IMR-90 (cell line): ENCODE measurements at regions not wholly inside any gene's neighbourhood (a gene's known extent, or its start where the extent isn't known, plus 50 kb on each side); places are given as distances from the start of the nearest gene placed in this dataset.

ENCODE experiments used
- ATAC-seq: fragments of 200-7000 bp; cut with Tn5 transposase; 2 replicates; pipeline ENCODE4 v1.9.1; 2020; ENCODE audit warnings: low read depth, mild to moderate bottlenecking, moderate library complexity
- BruUV-seq: library from RNA; stranded (reverse); fragments of 400-500 nt; replicated peaks from 2 replicates; lab custom pipeline; 2021; lab: Mats Ljungman, UMichigan
- CTCF ChIA-PET: fragments of 300-600 bp; formaldehyde crosslinking; extraction: SDS; loops from one replicate; lab custom pipeline; 2021; ENCODE audit warnings: antibody characterized with exemption; lab: Yijun Ruan, JAX
- POLR2A ChIA-PET: fragments of 300-600 bp; sonication (Branson Sonifier 250); formaldehyde crosslinking; loops from one replicate; lab custom pipeline; 2022; ENCODE audit warnings: antibody characterized with exemption; ENCODE audit not compliant: unreplicated experiment; lab: Charles Lee
- DNase-seq: peaks from one replicate; pipeline ENCODE4 v3.0.0; 2013
- H2AFZ ChIP-seq: replicated peaks from 2 replicates; pipeline ENCODE3; 2013; ENCODE audit warnings: low read length, mild to moderate bottlenecking; ENCODE audit not compliant: poor library complexity
- H2AK5ac ChIP-seq: 2 replicates; pipeline ENCODE4 v1.6.1; 2013; ENCODE audit warnings: low read depth, low read length, inconsistent platforms
- H2AK9ac ChIP-seq: replicated peaks from 2 replicates; pipeline ENCODE3; 2013; ENCODE audit warnings: mild to moderate bottlenecking, low read depth, low read length, moderate library complexity; ENCODE audit not compliant: poor library complexity
- H2BK120ac ChIP-seq: 2 replicates; pipeline ENCODE4 v1.6.1; 2013; ENCODE audit warnings: low read depth, low read length, inconsistent platforms
- H2BK15ac ChIP-seq: 3 replicates; pipeline ENCODE4 v1.6.1; 2013; ENCODE audit warnings: low read depth, low read length, inconsistent platforms
- H2BK20ac ChIP-seq: 2 replicates; pipeline ENCODE4 v1.6.1; 2013; ENCODE audit warnings: low read depth, mild to moderate bottlenecking, inconsistent platforms, low read length, moderate library complexity
- H2BK5ac ChIP-seq: 2 replicates; pipeline ENCODE4 v1.6.1; 2013; ENCODE audit warnings: mild to moderate bottlenecking, low read depth, low read length, inconsistent platforms; ENCODE audit not compliant: poor library complexity, severe bottlenecking
- H3K14ac ChIP-seq: replicated peaks from 2 replicates; pipeline ENCODE4 v1.6.1; 2013; ENCODE audit warnings: low read depth, low read length, inconsistent platforms
- H3K18ac ChIP-seq: 2 replicates; pipeline ENCODE4 v1.6.1; 2013; ENCODE audit warnings: low read depth, low read length, control low read depth
- H3K23ac ChIP-seq: 2 replicates; pipeline ENCODE4 v1.6.1; 2013; ENCODE audit warnings: low read depth, low read length, inconsistent platforms
- H3K27ac ChIP-seq: 2 replicates; pipeline ENCODE4 v1.5.1; 2013; ENCODE audit warnings: mild to moderate bottlenecking, control low read depth, low read length; ENCODE audit not compliant: insufficient read depth
- H3K27me3 ChIP-seq: 2 replicates; pipeline ENCODE4 v1.6.1; 2013; ENCODE audit warnings: low read length; ENCODE audit not compliant: control insufficient read depth, insufficient read depth
- H3K36me3 ChIP-seq: 2 replicates; pipeline ENCODE4 v1.6.1; 2013; ENCODE audit warnings: low read length, mixed read lengths; ENCODE audit not compliant: control insufficient read depth, insufficient read depth
- H3K4ac ChIP-seq: 2 replicates; pipeline ENCODE4 v1.6.1; 2013; ENCODE audit warnings: low read depth, low read length, inconsistent platforms
- H3K4me1 ChIP-seq: 2 replicates; pipeline ENCODE4 v1.6.1; 2013; ENCODE audit warnings: low read length, mixed read lengths; ENCODE audit not compliant: control insufficient read depth, insufficient read depth
- H3K4me2 ChIP-seq: 2 replicates; pipeline ENCODE4 v1.6.1; 2013; ENCODE audit warnings: low read depth, mild to moderate bottlenecking, control low read depth, low read length, moderate library complexity
- H3K4me3 ChIP-seq: 2 replicates; pipeline ENCODE4 v1.5.1; 2013; ENCODE audit warnings: low read depth, mild to moderate bottlenecking, control low read depth, low read length, moderate library complexity; ENCODE audit not compliant: insufficient read depth
- H3K56ac ChIP-seq: 2 replicates; pipeline ENCODE4 v1.6.1; 2013; ENCODE audit warnings: low read length, inconsistent platforms; ENCODE audit not compliant: insufficient read depth; ENCODE audit errors: extremely low read depth
- H3K79me1 ChIP-seq, 2 experiments: 2 replicates each; pipeline ENCODE4 v1.6.1; 2013; ENCODE audit warnings: low read length in 2 of 2, inconsistent platforms in 1 of 2, low read depth in 1 of 2
- H3K9ac ChIP-seq: 2 replicates; pipeline ENCODE4 v1.6.1; 2013; ENCODE audit warnings: low read depth, low read length, control low read depth
- H3K9me1 ChIP-seq: 2 replicates; pipeline ENCODE4 v1.6.1; 2013; ENCODE audit warnings: low read length, inconsistent platforms; ENCODE audit not compliant: insufficient read depth
- H3K9me3 ChIP-seq: 2 replicates; pipeline ENCODE4 v1.6.1; 2013; ENCODE audit warnings: low read length; ENCODE audit not compliant: control insufficient read depth, insufficient read depth
- H4K20me1 ChIP-seq: 2 replicates; pipeline ENCODE4 v1.6.1; 2013; ENCODE audit warnings: low read length, inconsistent platforms; ENCODE audit not compliant: insufficient read depth
- H4K5ac ChIP-seq: 2 replicates; pipeline ENCODE4 v1.6.1; 2013; ENCODE audit warnings: mild to moderate bottlenecking, low read depth, low read length, control low read depth
- H4K8ac ChIP-seq, 2 experiments: 2 replicates each; pipeline ENCODE4 v1.6.1; 2013; ENCODE audit warnings: low read depth in 2 of 2, low read length in 2 of 2, control low read depth in 1 of 2, inconsistent platforms in 1 of 2
- H4K91ac ChIP-seq: 2 replicates; pipeline ENCODE4 v1.6.1; 2013; ENCODE audit warnings: low read depth, low read length, inconsistent platforms; ENCODE audit not compliant: insufficient read depth
- BHLHE40 ChIP-seq: fragments of 150-350 bp; IDR thresholded peaks from 2 replicates; pipeline ENCODE4 v1.6.1; 2016; ENCODE audit warnings: mild to moderate bottlenecking, low read depth, low read length
- CEBPB ChIP-seq: IDR thresholded peaks from 2 replicates; pipeline ENCODE4 v1.6.1; 2012; ENCODE audit warnings: low read depth, low read length, improper control_type of control experiment
- CHD1 ChIP-seq: IDR thresholded peaks from 2 replicates; pipeline ENCODE4 v1.6.1; 2012; ENCODE audit warnings: low read depth, low read length, improper control_type of control experiment
- CTCF ChIP-seq: conservative IDR thresholded peaks from 2 replicates; pipeline ENCODE4 v1.5.1; 2012; ENCODE audit warnings: mild to moderate bottlenecking, low read depth, low read length, improper control_type of control experiment
- ELK1 ChIP-seq: fragments of 150-350 bp; IDR thresholded peaks from 2 replicates; pipeline ENCODE4 v1.6.1; 2016; ENCODE audit warnings: low read depth, mild to moderate bottlenecking, low read length, moderate library complexity, borderline replicate concordance
- FOS ChIP-seq: fragments of 150-350 bp; IDR thresholded peaks from 2 replicates; pipeline ENCODE4 v1.6.1; 2016; ENCODE audit warnings: low read depth, low read length
- MAFK ChIP-seq: IDR thresholded peaks from 2 replicates; pipeline ENCODE4 v1.6.1; 2012; ENCODE audit warnings: low read depth, low read length, improper control_type of control experiment
- MAZ ChIP-seq: IDR thresholded peaks from 2 replicates; pipeline ENCODE4 v1.6.1; 2012; ENCODE audit warnings: low read depth, mild to moderate bottlenecking, low read length, improper control_type of control experiment, moderate library complexity, borderline replicate concordance
- MXI1 ChIP-seq: IDR thresholded peaks from 2 replicates; pipeline ENCODE4 v1.6.1; 2012; ENCODE audit warnings: low read depth, mild to moderate bottlenecking, low read length, moderate library complexity, borderline replicate concordance
- NFE2L2 ChIP-seq: fragments of 150-350 bp; IDR thresholded peaks from 2 replicates; pipeline ENCODE4 v1.6.1; 2016; ENCODE audit warnings: low read depth, mild to moderate bottlenecking, low read length
- POLR2A ChIP-seq: IDR thresholded peaks from 2 replicates; pipeline ENCODE4 v1.6.1; 2012; ENCODE audit warnings: mild to moderate bottlenecking, low read depth, low read length
- RAD21 ChIP-seq: IDR thresholded peaks from 2 replicates; pipeline ENCODE4 v1.6.1; 2012; ENCODE audit warnings: low read length, improper control_type of control experiment
- RCOR1 ChIP-seq: IDR thresholded peaks from 2 replicates; pipeline ENCODE4 v1.6.1; 2012; ENCODE audit warnings: mild to moderate bottlenecking, low read length, improper control_type of control experiment; ENCODE audit not compliant: insufficient replicate concordance
- RFX5 ChIP-seq: IDR thresholded peaks from 2 replicates; pipeline ENCODE4 v1.8.0; 2012; ENCODE audit warnings: low read depth, mild to moderate bottlenecking, low read length, moderate library complexity
- SMC3 ChIP-seq: fragments of 150-350 bp; IDR thresholded peaks from 2 replicates; pipeline ENCODE4 v1.6.1; 2016; ENCODE audit warnings: low read depth, mild to moderate bottlenecking, antibody characterized with exemption, low read length, moderate library complexity
- WGBS, 2 experiments: methylation state at CpG; one replicate each; pipeline versions ENCODE4 v1.1.5 to v1.1.7; 2013; ENCODE audit warnings: missing lambda C conversion rate in 2 of 2; ENCODE audit not compliant: insufficient read length in 1 of 2; ENCODE audit errors: extremely low coverage in 2 of 2; 5-methylcytosine and 5-hydroxymethylcytosine counted together
- dilution Hi-C: fragments of 300-500 bp; cut with HindIII; formaldehyde crosslinking; loops from one replicate; pipeline ENCODE4 v1.14.3; 2018; ENCODE audit warnings: low sequenced_read_pairs; ENCODE audit not compliant: unreplicated experiment
- in situ Hi-C: fragments of 300-500 bp; cut with MboI; formaldehyde crosslinking; loops from 3 replicates; pipeline ENCODE4 v1.14.3; 2019; ENCODE audit warnings: low sequenced_read_pairs, inconsistent platforms, mixed read lengths
- intact Hi-C: fragments of 100-400 bp; cut with micrococcal nuclease; formaldehyde crosslinking; loops from 2 replicates; pipeline ENCODE4 v1.10.0; 2022
- TF ChIP-seq, protein P1 (sequence below): fragments of 150-350 bp; IDR thresholded peaks from 2 replicates; pipeline ENCODE4 v1.6.1; 2017; ENCODE audit warnings: mild to moderate bottlenecking, antibody characterized with exemption, low read length, low read depth

DNA sequence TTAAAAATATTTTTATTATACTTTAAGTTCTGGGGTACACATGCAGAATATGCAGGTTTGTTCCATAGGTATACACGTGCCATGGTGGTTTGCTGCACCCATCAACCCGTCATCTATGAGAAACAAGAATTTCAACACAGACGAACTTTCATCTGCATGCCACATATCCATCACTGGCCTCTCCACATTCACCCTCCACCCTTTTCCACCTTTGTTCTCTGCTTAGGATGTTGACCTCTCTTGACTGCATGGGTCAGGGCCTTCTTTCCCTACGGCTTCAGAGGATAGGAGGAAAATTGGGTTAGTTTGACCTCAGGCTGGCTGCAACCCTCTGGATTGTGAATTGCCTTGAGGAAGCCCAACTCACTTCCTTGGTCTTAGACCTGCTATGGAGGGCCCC is 260.9 kb downstream of the MREG start:
- no peak overlapping the region for H3K4me3 ChIP-seq
- H3K27me3 ChIP-seq, result no peaks in the 10 kb centered on the region
- dilution Hi-C loops (no loop called here), in situ Hi-C loops (no loop called here), intact Hi-C loops (no loop called here)
- H3K9me1 ChIP-seq, result peaks cover 23% of the 10 kb centered on the region
- H2BK20ac ChIP-seq, result peak overlapping the region; percentile 39
- no peak overlapping the region for H3K9ac ChIP-seq
- H3K4ac ChIP-seq, result peak overlapping the region; percentile 32; the same call in 1 of the 2 replicates
- DNase-seq (no peak), ATAC-seq (no peak)
- ChIA-PET CTCF (no interaction called here), POLR2A (no interaction called here)
- TF ChIP-seq MXI1, result no peak
- TF ChIP-seq RCOR1, result no peak
- TF ChIP-seq RFX5, result no peak
- TF ChIP-seq ELK1, result no peak
- TF ChIP-seq MAZ, result no peak
- no peak for TF ChIP-seq RAD21
- TF ChIP-seq, protein P1, sequence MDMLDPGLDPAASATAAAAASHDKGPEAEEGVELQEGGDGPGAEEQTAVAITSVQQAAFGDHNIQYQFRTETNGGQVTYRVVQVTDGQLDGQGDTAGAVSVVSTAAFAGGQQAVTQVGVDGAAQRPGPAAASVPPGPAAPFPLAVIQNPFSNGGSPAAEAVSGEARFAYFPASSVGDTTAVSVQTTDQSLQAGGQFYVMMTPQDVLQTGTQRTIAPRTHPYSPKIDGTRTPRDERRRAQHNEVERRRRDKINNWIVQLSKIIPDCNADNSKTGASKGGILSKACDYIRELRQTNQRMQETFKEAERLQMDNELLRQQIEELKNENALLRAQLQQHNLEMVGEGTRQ, result no peak
- no peak for TF ChIP-seq MAFK
- no peak for TF ChIP-seq CTCF
- no peak for TF ChIP-seq CHD1
- TF ChIP-seq FOS, result no peak
- TF ChIP-seq SMC3, result no peak
- no peak for TF ChIP-seq CEBPB
- no peak for TF ChIP-seq NFE2L2
- no peak for TF ChIP-seq BHLHE40
- TF ChIP-seq POLR2A, result no peak
- no peak overlapping the region for H4K91ac ChIP-seq
- no peaks in the 10 kb centered on the region for H3K79me1 ChIP-seq
- no peak overlapping the region; the same call in 1 of the 2 replicates for H3K18ac ChIP-seq
- H2BK5ac ChIP-seq, result no peak overlapping the region
- no CpG with 5 or more reads among the region's 4 CpGs for WGBS, 2 experiments
- H4K8ac ChIP-seq, result 0 out of 4 replicates have a peak overlapping the region, but pooled peaks of 1 of the 2 experiments have one; percentile 19
- 0 out of 2 replicates have a peak overlapping the region, but pooled peaks have one; percentile 35 for H3K14ac ChIP-seq
- no TSS peak for BruUV-seq
- no peak overlapping the region for H2AFZ ChIP-seq
- H3K4me1 ChIP-seq, result peaks cover 13% of the 10 kb centered on the region
- H2AK9ac ChIP-seq, result no peak overlapping the region
- H3K56ac ChIP-seq, result no peak overlapping the region
- H3K23ac ChIP-seq, result no peak overlapping the region
- no peaks in the 10 kb centered on the region for H3K36me3 ChIP-seq
- no peak overlapping the region for H3K27ac ChIP-seq
- H2BK120ac ChIP-seq, result peak overlapping the region; percentile 62
- H2AK5ac ChIP-seq, result peak overlapping the region; percentile 53; the same call in 1 of the 2 replicates
- H2BK15ac ChIP-seq, result no peak overlapping the region
- H3K9me3 ChIP-seq, result no peaks in the 10 kb centered on the region
- H3K4me2 ChIP-seq, result no peak overlapping the region
- H4K5ac ChIP-seq, result no peak overlapping the region
- H4K20me1 ChIP-seq, result no peaks in the 10 kb centered on the region
